ENCODE measurements at regions not wholly inside any gene's neighbourhood (a gene's known extent, or its start where the extent isn't known, plus 50 kb on each side); places are given as distances from the start of the nearest gene placed in this dataset.

- H3K4me3 ChIP-seq (ENCODE audit: low read depth, low read length, poor library complexity, severe bottlenecking), result no peak overlapping the region
- peaks cover 20% of the 10 kb centered on the region for H3K4me1 ChIP-seq (ENCODE audit: insufficient read depth, low read length, poor library complexity, severe bottlenecking)
- no peaks in the 10 kb centered on the region for H3K36me3 ChIP-seq (ENCODE audit: insufficient read depth, low read length, poor library complexity, severe bottlenecking)
- peak overlapping the region; percentile 56 for H3K27ac ChIP-seq (ENCODE audit: low read depth, low read length, poor library complexity, severe bottlenecking)
- CTCF ChIA-PET, result no interaction called here
- POLR2A ChIA-PET (ENCODE audit: low non-redundant PET), result no interaction called here
- peak; percentile 92 for DNase-seq (ENCODE audit: low spot score)
- no peaks in the 10 kb centered on the region for H3K27me3 ChIP-seq (replicated peaks; ENCODE audit: insufficient read depth, low read depth, low read length, poor library complexity)
- intact Hi-C loops (cut with micrococcal nuclease; ENCODE audit: unreplicated experiment), result no loop called here
- peaks cover 5% of the 10 kb centered on the region for H3K9me3 ChIP-seq (ENCODE audit: low read depth, low read length, poor library complexity, severe bottlenecking)
- no TSS peak for BruUV-seq (replicated peaks)
- TF ChIP-seq EZH2 (IDR thresholded peaks at IDR 0.05; ENCODE audit: borderline replicate concordance, low read depth, low read length, poor library complexity, severe bottlenecking) (no peak), CTCF (conservative IDR thresholded peaks at IDR 0.05; ENCODE audit: low read depth, low read length) (no peak)
These were observed 284.5 kb downstream of the XXYLT1 start for GRCh38 chr3:194986208-194987043.

- intact Hi-C loops (cut with micrococcal nuclease; ENCODE audit: unreplicated experiment), result no loop called here
- TF ChIP-seq EZH2 (IDR thresholded peaks at IDR 0.05; ENCODE audit: borderline replicate concordance, low read depth, low read length, poor library complexity, severe bottlenecking) (no peak), CTCF (conservative IDR thresholded peaks at IDR 0.05; ENCODE audit: low read depth, low read length) (no peak)
- H3K36me3 ChIP-seq (ENCODE audit: insufficient read depth, low read length, poor library complexity, severe bottlenecking), result no peaks in the 10 kb centered on the region
- peaks cover 27% of the 10 kb centered on the region for H3K4me1 ChIP-seq (ENCODE audit: insufficient read depth, low read length, poor library complexity, severe bottlenecking)
- no peak overlapping the region for H3K27ac ChIP-seq (ENCODE audit: low read depth, low read length, poor library complexity, severe bottlenecking)
- BruUV-seq (replicated peaks), result no TSS peak
- no peaks in the 10 kb centered on the region for H3K27me3 ChIP-seq (replicated peaks; ENCODE audit: insufficient read depth, low read depth, low read length, poor library complexity)
- ChIA-PET POLR2A (ENCODE audit: low non-redundant PET) (no interaction called here), CTCF (no interaction called here)
- DNase-seq (ENCODE audit: low spot score), result no peak
- H3K4me3 ChIP-seq (ENCODE audit: low read depth, low read length, poor library complexity, severe bottlenecking), result no peak overlapping the region
- no peaks in the 10 kb centered on the region for H3K9me3 ChIP-seq (ENCODE audit: low read depth, low read length, poor library complexity, severe bottlenecking)
These were observed 283.1 kb downstream of the XXYLT1 start for GRCh38 chr3:194987571-194988494.

- POLR2A ChIA-PET (ENCODE audit: low non-redundant PET), result no interaction called here
- Histone ChIP-seq H3K36me3 (ENCODE audit: insufficient read depth, low read length, poor library complexity, severe bottlenecking) (no peaks in the 10 kb centered on the region), H3K9me3 (ENCODE audit: low read depth, low read length, poor library complexity, severe bottlenecking) (no peaks in the 10 kb centered on the region), H3K27me3 (replicated peaks; ENCODE audit: insufficient read depth, low read depth, low read length, poor library complexity) (no peaks in the 10 kb centered on the region), H3K4me3 (ENCODE audit: low read depth, low read length, poor library complexity, severe bottlenecking) (no peak overlapping the region), H3K4me1 (ENCODE audit: insufficient read depth, low read length, poor library complexity, severe bottlenecking) (peaks cover 27% of the 10 kb centered on the region), H3K27ac (ENCODE audit: low read depth, low read length, poor library complexity, severe bottlenecking) (no peak overlapping the region)
- intact Hi-C loops (cut with micrococcal nuclease; ENCODE audit: unreplicated experiment), result no loop called here
- TF ChIP-seq CTCF (conservative IDR thresholded peaks at IDR 0.05; ENCODE audit: low read depth, low read length), result no peak
- no peak for TF ChIP-seq EZH2 (IDR thresholded peaks at IDR 0.05; ENCODE audit: borderline replicate concordance, low read depth, low read length, poor library complexity, severe bottlenecking)
- CTCF ChIA-PET, result no interaction called here
- no TSS peak for BruUV-seq (replicated peaks)
- DNase-seq (ENCODE audit: low spot score), result no peak
These were observed 282.3 kb downstream of the XXYLT1 start for GRCh38 chr3:194988495-194989165.
